GM08714 (cell line): ENCODE measurements at regions not wholly inside any gene's neighbourhood (a gene's known extent, or its start where the extent isn't known, plus 50 kb on each side); places are given as distances from the start of the nearest gene placed in this dataset.

Source experiments
- H3K4me3 ChIP-seq: fragments of 200-500 bp; sonication (Bioruptor generic); 2 replicates; pipeline ENCODE4 v1.5.1; 2014; ENCODE audit warnings: mild to moderate bottlenecking, low read length, inconsistent platforms
- ZNF274 ChIP-seq: IDR thresholded peaks from 2 replicates; pipeline ENCODE4 v1.6.1; 2012; ENCODE audit warnings: mild to moderate bottlenecking, low read depth, low read length

DNA sequence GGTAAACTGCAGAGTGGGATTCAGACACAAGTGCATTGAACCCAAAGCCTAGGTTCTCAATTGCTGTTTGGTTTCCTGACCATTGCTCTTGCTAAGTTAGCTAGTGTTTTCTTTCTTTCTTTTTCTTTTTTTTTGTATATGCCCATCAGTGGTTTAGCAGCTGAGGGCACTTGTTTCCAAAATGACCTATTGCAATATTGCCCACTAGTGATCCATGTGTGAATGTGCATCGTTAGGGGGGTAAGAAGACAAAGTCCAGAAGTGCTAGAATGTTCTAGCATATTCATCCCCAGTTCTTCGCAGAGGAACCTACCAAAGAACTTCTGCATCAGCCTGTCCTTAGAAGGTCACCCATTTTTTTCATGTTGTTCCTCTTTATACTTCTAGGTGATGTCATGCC lies 252.8 kb upstream of the GPR26 start:
- no peak for TF ChIP-seq ZNF274
- no peak overlapping the region for H3K4me3 ChIP-seq

DNA sequence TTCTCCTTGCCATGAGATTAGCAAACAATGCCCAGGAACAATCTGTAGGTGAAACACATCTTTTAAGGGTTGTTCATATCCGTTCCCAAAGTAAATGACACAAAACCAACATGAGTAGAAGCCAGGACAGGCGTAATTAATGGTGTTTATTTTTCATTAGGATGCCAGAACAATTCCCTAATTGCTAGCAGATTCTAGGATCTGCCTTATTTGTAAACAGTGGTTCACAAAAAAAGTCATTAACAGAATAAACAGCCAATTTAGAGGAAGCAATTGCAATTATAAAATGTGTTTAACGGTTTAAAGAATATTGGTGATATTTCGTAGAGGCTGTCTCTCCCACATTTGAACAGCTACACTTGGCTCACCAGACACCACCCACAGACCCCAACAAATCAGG lies 250.6 kb upstream of the GPR26 start:
- no peak overlapping the region for H3K4me3 ChIP-seq
- no peak for TF ChIP-seq ZNF274

DNA sequence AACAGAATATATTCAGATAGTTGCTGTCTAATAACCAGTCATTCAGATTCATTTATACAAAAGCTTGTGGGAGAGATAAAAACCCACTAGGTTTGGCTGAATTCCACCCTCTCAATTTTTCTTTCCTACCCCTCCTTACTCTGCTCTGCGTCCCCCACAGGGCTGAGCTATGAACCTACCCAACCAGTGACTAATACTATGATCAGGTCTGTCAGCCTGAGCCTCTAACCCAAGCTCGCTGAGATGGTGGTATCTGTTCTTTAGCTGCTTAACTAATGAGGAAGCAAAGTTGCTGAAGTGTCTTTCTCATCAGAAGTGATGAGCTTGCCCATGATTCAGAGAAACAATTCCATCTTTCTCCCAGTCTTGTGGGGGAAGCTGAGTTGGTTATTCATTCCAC lies 248.7 kb upstream of the GPR26 start:
- H3K4me3 ChIP-seq, result no peak overlapping the region
- no peak for TF ChIP-seq ZNF274

DNA sequence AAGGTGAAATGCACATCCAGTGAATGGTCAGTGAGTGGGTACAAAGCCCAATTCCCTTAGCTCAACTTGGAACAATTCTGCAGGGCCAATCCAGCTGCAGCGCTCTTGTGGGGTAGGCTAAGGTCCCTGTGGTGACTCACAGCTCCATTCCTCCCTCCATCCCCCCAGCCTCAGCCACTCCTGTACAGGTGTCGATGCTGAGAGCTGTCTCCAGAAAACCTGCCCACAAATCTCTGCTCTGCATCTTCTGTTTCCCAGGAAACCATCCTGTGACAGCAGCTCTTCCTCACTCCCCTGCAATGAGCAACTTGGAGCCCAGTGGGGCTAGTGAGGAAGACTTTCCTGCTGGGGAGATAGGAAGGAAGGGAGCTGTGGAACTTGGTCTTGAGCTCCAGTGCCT lies 244.7 kb upstream of the GPR26 start:
- H3K4me3 ChIP-seq, result no peak overlapping the region
- TF ChIP-seq ZNF274, result no peak

DNA sequence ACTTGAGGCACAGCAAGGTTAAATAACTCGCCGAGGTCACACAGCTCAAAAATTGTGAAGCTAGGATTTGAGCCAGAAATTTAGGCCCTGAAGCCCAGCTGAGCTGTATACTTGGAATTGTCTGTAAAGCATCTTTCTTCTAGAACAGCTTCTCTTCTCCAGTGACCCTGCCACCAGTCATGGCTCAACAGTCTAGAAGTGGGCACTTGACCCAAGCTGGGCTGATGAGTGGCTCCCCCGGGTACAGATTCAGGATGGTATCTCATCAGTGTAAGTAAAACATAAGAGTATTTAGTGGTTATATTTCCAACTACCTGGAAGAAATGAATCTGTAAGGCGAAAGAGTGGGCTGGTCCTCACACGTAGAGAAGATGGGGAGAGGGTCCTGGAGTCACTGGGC lies 243.9 kb upstream of the GPR26 start:
- no peak for TF ChIP-seq ZNF274
- no peak overlapping the region for H3K4me3 ChIP-seq

GRCh38 chr10:123424537-123424936 lies 241.6 kb upstream of the GPR26 start:
- TF ChIP-seq ZNF274, result no peak
- no peak overlapping the region for H3K4me3 ChIP-seq

- TF ChIP-seq ZNF274, result no peak
- H3K4me3 ChIP-seq, result no peak overlapping the region
Measured at GRCh38 chr10:123425680-123426079, 240.5 kb upstream of the GPR26 start.

DNA sequence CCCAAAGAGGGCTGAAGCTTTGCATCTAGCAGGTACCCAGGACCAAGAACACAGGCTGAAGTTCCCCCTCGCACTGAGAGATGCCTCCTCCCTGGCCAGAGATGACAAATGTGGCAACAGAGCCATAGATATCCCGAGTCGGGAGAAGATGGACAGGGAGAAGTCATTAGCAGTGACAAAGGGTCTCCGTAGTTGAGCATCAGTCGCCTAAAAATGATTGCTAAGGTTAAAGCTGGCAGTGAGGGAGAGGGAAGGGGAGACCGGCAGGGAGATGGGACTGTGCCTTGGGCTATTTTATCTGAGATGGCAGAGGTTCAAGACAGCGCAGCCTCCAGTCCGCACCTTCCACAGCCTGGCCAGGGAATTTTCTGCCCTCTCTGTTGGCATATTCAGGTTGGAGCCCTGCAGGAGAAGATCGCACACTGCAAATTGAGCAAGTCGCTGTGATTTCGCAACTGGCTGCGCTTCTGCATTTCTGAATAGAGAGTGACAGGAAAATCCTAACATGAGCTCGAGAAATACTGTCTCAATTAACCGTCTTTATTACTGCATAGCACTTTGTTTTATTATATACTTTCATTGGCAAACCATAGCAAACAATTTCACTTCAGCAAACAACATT lies 238.9 kb upstream of the GPR26 start:
- H3K4me3 ChIP-seq, result no peak overlapping the region
- TF ChIP-seq ZNF274, result no peak

DNA sequence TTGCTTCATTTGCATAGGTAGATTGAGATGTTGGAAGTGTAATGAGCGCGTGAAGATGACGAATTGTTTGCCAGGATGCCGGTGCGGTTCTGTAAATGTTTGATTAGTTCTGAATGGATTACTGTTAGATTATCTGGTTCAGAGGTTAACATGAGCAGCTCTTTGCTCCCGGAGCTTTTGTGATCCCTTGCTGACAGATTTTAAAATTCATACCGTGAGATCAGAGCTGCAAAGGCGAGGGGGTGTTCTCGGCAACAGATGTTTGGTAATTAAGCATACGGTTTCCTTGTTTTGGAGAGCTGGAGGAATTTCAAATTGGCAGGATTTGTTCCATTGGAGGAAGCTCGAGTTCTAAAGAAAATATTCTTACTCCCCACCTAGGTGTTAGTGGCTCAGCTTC lies 237.8 kb upstream of the GPR26 start:
- H3K4me3 ChIP-seq, result no peak overlapping the region
- no peak for TF ChIP-seq ZNF274

DNA sequence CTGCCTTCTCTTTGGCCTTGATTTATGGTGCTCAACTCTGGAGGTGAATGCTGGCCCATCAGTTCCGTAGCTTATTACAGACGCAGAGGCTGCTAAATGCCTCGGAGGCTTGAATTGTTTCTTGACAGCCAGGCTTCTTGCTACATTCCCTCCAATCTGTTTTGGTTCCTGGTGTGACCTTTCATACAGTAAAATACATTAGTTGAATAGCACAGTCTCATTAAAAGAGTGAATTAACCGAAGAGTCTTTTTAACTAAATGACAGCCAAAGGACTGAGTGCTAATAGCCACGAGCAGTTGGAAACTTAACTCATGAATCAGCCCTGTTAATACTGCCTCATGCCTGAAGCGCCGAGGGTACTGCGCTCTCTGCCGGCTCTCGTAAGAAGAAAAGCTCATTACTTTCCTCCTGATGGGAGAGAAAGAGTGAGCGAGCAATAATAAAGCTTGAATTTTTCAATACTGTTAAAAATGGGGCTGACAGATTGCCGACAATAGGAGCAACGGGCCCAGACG lies 236.4 kb upstream of the GPR26 start:
- H3K4me3 ChIP-seq, result no peak overlapping the region
- no peak for TF ChIP-seq ZNF274

DNA sequence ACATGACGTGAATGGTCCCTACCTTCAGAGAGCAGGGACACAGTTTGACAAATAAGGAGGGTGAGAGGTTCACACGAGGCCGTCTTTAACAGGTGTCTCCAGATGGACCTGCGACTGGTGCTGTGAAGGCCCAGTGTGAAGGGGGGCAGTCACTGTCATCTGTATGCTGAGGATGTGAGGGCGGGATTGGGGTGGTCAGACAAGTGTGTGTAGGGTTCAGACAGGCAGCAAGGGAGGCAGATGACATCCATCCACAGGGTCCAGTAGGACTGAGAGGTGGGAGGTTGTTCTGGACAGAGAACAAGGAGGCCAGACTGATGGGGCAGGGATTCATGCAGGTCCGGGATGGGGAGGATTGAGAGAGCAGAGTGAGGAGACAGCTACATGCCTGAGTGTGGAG lies 232.6 kb upstream of the GPR26 start:
- TF ChIP-seq ZNF274, result no peak

DNA sequence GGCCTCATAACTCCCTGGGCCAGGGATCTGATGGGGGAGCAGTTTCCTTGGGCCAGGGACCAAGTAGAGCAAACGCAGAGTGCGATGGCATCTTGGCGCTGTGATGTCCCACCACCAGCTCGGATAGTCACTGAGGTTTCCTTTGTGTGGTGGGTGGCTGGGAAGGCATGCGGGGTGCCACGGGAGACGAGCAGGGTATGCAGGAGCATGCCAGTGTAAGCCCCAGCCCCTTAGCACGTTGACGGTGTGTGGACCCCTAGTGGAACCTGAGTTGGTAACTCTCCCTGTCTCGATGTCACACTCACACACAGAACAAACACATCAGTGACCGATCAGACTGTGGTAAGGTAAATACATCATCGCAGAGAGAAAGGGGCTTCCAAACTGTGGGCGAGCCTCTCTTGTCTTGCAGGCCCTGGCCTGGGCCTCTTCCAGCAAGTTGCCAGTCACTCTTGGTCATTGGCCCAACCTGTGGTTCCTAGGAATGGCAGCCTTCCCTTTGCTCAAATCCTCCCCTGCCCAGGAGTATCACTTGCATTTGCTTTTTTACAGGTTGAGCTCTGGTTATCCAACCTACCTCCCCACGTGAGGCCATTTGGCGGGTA lies 231.6 kb upstream of the GPR26 start:
- H3K4me3 ChIP-seq, result no peak overlapping the region
- TF ChIP-seq ZNF274, result no peak

More for the DNA sequence above, 232.6 kb upstream of the GPR26 start:
- no peak overlapping the region for H3K4me3 ChIP-seq

DNA sequence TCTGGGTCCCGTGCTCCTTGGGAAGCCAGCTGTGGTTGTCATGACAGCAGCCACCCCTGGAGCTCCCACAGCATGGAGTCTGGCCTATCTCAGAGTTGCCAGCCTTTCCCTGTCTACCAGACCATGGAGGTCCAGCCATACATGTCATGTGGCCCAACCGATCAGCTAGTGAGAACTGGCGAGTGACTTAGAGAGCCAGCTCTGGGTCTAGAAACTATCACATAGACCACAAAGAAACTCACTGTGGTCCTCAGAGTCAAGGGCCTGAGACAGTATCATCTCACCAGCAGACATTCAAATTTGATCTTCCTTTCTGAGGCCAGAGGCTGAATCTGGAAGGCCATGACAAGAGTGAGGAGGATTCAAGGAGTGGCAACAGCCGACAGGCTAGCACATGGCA lies 223.3 kb upstream of the GPR26 start:
- no peak for TF ChIP-seq ZNF274
- no peak overlapping the region for H3K4me3 ChIP-seq

GRCh38 chr10:123443924-123444323 lies 222.2 kb upstream of the GPR26 start:
- no peak overlapping the region for H3K4me3 ChIP-seq
- TF ChIP-seq ZNF274, result no peak

GRCh38 chr10:123445261-123445775 lies 220.8 kb upstream of the GPR26 start:
- H3K4me3 ChIP-seq, result no peak overlapping the region
- no peak for TF ChIP-seq ZNF274

GRCh38 chr10:123446449-123447156 lies 219.6 kb upstream of the GPR26 start:
- TF ChIP-seq ZNF274, result no peak
- no peak overlapping the region for H3K4me3 ChIP-seq
